Motor neuron (in vitro differentiated cells): ENCODE measurements at regions not wholly inside any gene's neighbourhood (a gene's known extent, or its start where the extent isn't known, plus 50 kb on each side); places are given as distances from the start of the nearest gene placed in this dataset.

ENCODE experiments used
- ATAC-seq, 8 experiments: fragments of 200-7000 bp; cut with Tn5 transposase; replicated peaks in 6 of 8; 2 replicates each; pipeline ENCODE4 v1.8.0; 2021; ENCODE audit warnings: mild to moderate bottlenecking in 8 of 8, moderate library complexity in 8 of 8
- H3K27ac ChIP-seq, 2 donors: fragments of 250-450 bp; sonication (Bioruptor Pico); 2 replicates each; pipeline ENCODE4 v1.9.0; 2021; ENCODE audit warnings: antibody characterized with exemption in 2 of 2, mild to moderate bottlenecking in 2 of 2, moderate library complexity in 1 of 2
- H3K4me1 ChIP-seq, 2 donors: fragments of 250-450 bp; sonication (Bioruptor Pico); replicated peaks in 1 of 2; 2 replicates each; pipeline ENCODE4 v1.6.1; 2021; ENCODE audit warnings: antibody characterized with exemption in 2 of 2, mild to moderate bottlenecking in 2 of 2, moderate library complexity in 1 of 2
- H3K4me3 ChIP-seq, 5 donors: fragments of 250-450 bp; sonication (Bioruptor Pico); 2 replicates each; pipeline ENCODE4 v1.9.0; 2021; ENCODE audit warnings: antibody characterized with exemption in 5 of 5, mild to moderate bottlenecking in 5 of 5, moderate library complexity in 4 of 5
- WGBS, 10 experiments: fragments of 450-650 bp; shearing (Covaris generic); methylation state at CpG; one replicate each; pipeline ENCODE4 v1.0.0; 2022; 5-methylcytosine and 5-hydroxymethylcytosine counted together
- in situ Hi-C, 9 experiments: fragments of 400-800 bp; cut with MboI; loops; one replicate each; pipeline ENCODE4 v1.15.0; 2021; ENCODE audit warnings: low sequenced_read_pairs in 9 of 9, low pct_unique_long_range_greater_than_20kb in 2 of 9; ENCODE audit not compliant: unreplicated experiment in 9 of 9

DNA sequence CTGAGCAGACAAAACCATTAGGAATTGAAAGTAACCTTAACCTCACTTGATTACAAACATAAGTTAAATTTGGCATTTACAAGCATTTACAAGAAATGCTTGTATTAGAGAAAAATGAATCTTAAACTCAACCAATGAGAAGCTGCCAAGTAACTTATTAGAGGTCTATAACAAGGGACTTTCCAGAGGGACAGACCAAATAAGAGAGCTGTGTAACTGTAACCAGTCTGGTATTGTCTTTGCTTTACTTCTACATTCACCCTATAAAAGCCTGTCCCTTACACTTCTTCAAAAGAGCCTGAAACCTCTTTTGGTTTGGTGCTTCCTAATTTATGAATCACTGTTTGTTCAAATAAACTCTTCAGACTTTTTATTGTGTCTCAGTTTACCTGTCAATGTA lies 450.0 kb upstream of the FAR2 start:
- ATAC-seq = peak in 1 of 8 experiments; percentile 27
- in situ Hi-C loops = no loop called here
- Histone ChIP-seq H3K4me3 (no peak overlapping the region), H3K27ac (no peak overlapping the region), H3K4me1 (no peaks in the 10 kb centered on the region)

DNA sequence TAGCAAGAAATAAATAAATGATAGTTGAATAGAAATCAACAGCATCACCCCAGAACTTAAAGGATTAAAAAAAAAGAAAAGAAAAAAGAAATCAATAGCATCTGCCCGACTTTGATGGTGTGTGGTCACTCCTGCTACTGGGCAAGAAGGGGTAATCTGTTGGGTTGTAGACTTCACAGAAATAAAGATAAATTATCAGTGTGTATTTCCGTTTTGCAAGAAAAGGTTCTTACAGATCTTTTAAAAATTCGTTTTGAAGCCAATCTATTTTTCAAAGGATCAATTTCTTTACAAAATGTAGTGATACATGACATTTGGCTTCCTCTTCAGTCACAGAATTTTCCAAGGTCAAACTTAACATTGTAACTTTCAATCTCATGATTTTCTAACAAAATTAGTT lies 448.9 kb upstream of the FAR2 start:
- in situ Hi-C loops = no loop called here
- no peak overlapping the region for H3K27ac ChIP-seq
- no peak overlapping the region for H3K4me3 ChIP-seq
- no peak for ATAC-seq
- no peaks in the 10 kb centered on the region for H3K4me1 ChIP-seq
- WGBS, 10 experiments = 52 to 80% (median 70%) methylated on average over 2 to 3 of the region's 3 CpGs

DNA sequence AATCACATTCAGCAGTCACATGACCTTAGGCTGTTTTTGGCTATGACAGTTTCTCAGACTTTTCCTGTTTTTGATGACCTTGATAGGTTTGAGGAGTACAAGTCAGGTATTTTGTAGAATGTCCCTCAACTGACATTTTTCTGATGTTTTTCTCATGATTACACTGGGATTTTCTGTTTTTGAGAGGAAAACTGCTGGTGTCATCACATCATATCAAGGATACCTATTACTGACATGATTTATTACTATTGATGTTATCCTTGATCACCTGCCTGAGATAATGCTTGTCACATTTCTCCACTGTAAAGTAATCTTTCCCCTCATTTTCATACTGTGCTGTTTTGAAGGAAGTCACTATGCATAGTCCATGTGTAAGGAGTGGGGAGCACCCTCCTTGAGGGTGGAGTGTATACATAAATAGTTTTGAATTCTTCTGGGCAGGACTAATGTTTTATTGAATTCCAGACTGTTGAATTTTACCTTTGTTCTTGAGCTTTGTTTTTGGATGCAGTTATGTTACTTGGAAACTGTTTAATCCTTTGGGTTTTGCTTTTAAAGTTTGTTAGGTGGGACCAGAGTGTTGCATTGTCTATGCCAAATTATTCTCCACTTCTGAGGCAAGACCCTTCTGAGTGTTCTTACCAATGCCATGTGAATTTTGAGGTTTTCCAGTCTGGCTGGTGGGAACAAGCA lies 444.5 kb upstream of the FAR2 start:
- Histone ChIP-seq H3K27ac (no peak overlapping the region), H3K4me3 (no peak overlapping the region), H3K4me1 (no peaks in the 10 kb centered on the region)
- in situ Hi-C loops = no loop called here
- peak in 3 of 8 experiments; percentile 88 to 99 (median 98) for ATAC-seq

DNA sequence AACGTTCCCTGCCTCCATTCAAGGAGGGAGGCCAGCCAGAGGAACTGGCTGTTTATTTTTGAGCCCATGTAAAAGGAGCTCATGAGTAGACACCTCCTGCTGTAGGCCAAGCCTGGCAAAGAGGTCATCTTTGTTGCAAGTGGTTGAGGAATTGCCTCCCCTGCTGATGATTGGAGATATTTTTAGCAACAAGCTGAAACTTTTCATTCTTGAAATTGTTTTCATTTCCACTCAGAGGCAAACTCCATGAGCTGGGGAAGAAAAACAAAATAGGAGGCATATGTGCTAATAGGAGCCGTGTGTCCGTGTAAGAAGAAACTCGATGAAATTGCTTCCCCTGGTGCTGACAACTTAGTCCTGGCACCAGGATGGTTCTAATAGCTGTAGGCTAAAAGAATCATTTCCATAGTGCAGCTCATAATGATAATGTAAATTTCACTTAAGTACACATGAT lies 440.1 kb upstream of the FAR2 start:
- H3K27ac ChIP-seq = no peak overlapping the region

GRCh38 chr12:28709986-28710685 lies 438.9 kb upstream of the FAR2 start:
- Histone ChIP-seq H3K4me1 (no peaks in the 10 kb centered on the region), H3K4me3 (no peak overlapping the region), H3K27ac (no peak overlapping the region)
- in situ Hi-C loops = no loop called here
- ATAC-seq = no peak
- 33 to 88% (median 79%) methylated on average over 2 to 4 of the region's 4 CpGs; no CpG with 5 or more reads in 2 of the 10 experiments for WGBS, 10 experiments

More for the DNA sequence above, 440.1 kb upstream of the FAR2 start:
- WGBS, 10 experiments = 0 to 96% (median 66%) methylated on average over 1 to 4 of the region's 4 CpGs
- no peak overlapping the region for H3K4me3 ChIP-seq
- in situ Hi-C loops = no loop called here
- H3K4me1 ChIP-seq = no peaks in the 10 kb centered on the region
- ATAC-seq = peak in 2 of 8 experiments; percentile 19 to 86

GRCh38 chr12:28710882-28711281 lies 438.2 kb upstream of the FAR2 start:
- 33 to 100% (median 83%) methylated on average over 1 of the region's 1 CpG; no CpG with 5 or more reads in 3 of the 10 experiments for WGBS, 10 experiments
- in situ Hi-C loops = no loop called here
- Histone ChIP-seq H3K4me1 (no peaks in the 10 kb centered on the region), H3K27ac (no peak overlapping the region), H3K4me3 (no peak overlapping the region)
- ATAC-seq = no peak

DNA sequence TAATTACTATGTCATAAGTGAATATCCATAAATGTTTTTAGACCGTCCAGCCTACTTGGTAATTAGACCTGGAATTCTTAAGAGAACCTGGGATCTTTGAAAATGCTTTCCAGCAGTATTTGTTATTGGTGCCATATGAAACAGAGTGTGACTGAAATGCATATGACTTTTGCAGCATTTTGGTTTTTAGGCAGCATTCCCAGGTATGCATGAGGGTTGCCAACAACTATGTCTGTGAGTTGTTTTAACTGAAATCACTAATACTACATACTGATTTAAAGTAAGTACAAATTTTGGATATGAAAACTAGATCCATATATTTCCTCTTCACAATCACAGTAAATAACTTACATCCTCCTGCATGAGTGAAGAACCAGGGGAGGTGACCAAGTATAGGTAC lies 437.7 kb upstream of the FAR2 start:
- in situ Hi-C loops = no loop called here
- no peak overlapping the region for H3K4me3 ChIP-seq
- WGBS, 10 experiments = 75 to 100% (median 93%) methylated on average over 1 of the region's 1 CpG; no CpG with 5 or more reads in 4 of the 10 experiments
- no peaks in the 10 kb centered on the region for H3K4me1 ChIP-seq
- ATAC-seq = no peak
- no peak overlapping the region for H3K27ac ChIP-seq

DNA sequence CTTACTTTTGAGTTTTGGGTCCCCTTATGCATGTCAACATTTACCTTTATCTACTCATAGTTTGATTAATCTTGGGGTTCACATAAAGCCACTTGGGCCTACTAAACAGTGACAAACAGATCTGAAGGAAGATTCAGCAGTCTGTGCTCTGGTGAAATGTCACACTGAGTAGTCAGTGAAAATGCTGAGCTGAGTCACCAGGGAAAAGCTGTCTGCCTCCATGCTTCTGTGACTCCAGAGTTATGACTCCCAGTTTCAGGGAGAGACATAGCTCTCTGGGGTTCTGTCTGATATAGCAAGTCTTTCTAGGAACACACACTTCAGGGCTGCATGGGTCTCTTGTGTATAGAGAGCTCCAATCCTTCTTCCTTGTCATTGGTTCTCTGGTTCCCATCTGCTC lies 406.3 kb upstream of the FAR2 start:
- H3K27ac ChIP-seq = no peak overlapping the region
- no peaks in the 10 kb centered on the region for H3K4me1 ChIP-seq
- H3K4me3 ChIP-seq = no peak overlapping the region
- in situ Hi-C loops = no loop called here
- peak in 5 of 8 experiments; percentile 19 to 56 (median 43) for ATAC-seq

DNA sequence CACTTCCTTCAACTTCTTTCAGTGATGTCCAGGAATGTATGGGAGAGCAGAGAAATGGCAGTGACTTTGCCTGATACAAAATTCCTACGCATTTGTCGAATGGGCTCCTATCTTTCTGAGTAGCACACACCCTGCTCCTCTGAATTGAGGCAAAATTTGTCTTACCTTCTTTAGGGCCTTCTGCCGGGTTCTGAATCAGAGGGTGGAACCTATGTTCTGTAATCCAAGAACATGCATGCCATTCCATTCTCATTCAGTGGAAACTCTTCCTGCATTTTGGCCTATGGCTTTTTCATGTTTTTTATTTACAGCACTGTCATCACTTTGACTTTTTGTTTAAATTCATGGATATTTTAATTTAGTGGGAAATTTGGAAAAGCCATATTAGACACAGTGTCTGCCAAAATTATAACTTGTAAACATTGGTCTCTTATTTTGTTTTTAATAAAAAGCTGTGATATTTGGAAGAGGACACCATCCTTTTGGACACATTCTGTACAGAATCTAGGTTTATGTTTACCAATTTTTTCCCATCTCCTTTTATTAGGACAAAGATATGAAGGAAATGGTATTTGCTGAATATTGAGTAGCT lies 402.2 kb upstream of the FAR2 start:
- peak in 2 of 8 experiments; percentile 80 to 91 for ATAC-seq
- H3K27ac ChIP-seq = no peak overlapping the region
- 33 to 100% (median 75%) methylated on average over 1 to 3 of the region's 3 CpGs; no CpG with 5 or more reads in 2 of the 10 experiments for WGBS, 10 experiments
- H3K4me1 ChIP-seq = no peaks in the 10 kb centered on the region
- H3K4me3 ChIP-seq = no peak overlapping the region
- in situ Hi-C loops = no loop called here

DNA sequence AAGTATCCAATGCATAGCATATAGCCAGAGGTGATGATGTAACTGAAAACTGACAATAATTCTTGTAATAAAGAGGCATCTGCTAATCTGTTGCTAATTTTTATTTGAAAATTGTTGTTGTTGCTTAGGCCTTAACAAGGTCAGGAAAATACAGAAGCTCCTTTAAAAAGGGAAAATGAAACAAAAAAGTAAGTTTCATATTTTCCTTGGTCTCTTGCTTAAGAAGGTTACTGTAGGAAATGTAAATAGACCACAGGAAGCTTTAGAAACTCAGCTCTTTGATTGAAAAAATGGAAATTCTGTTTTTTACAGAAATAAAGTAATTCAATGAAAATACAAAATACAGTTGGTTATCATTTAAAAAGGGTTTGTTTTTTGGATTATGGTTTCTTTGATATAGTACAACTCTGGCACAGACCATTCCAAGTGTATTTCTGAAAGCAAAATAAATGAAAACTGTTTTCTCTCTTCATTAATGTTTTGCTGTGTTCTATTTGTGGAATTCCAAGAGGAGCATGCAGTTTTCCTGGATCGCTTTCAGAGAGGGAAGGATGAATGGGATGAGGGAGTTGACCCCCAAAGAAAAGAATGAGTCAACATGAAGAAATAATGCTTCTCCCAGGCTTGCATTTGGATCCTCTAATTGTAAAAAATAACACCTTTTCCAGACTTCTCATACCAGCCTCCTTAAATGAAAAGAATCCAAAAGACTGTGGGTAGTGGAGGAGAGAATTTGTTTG lies 398.0 kb upstream of the FAR2 start:
- Histone ChIP-seq H3K27ac (no peak overlapping the region), H3K4me3 (no peak overlapping the region), H3K4me1 (no peaks in the 10 kb centered on the region)
- no peak for ATAC-seq
- WGBS, 10 experiments = 0 to 100% (median 83%) methylated on average over 1 of the region's 1 CpG; no CpG with 5 or more reads in 1 of the 10 experiments
- in situ Hi-C loops = no loop called here

DNA sequence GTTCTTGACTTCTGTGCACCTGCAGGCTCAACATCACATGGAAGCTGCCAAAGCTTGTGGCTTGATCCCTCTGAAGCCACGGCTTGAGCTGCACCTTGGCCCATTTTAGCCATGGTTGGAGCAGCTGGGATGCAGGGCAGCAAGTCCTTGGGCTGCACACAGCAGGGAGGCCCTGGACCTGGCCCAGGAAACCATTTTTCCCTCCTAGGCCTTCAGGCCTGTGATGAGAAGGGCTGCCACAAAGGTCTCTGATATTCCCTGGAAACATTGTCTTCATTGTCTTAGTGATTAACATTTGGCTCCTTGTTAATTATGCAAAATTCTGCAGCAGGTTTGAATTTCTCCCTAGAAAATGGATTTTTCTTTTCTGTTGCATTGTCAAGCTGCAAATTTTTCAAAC lies 394.1 kb upstream of the FAR2 start:
- H3K4me1 ChIP-seq = peaks cover 0 to 1% of the 10 kb centered on the region in 2 donors
- H3K4me3 ChIP-seq = no peak overlapping the region
- in situ Hi-C loops = no loop called here
- 0 to 50% (median 17%) methylated on average over 1 of the region's 1 CpG; no CpG with 5 or more reads in 4 of the 10 experiments for WGBS, 10 experiments
- ATAC-seq = no peak
- H3K27ac ChIP-seq = no peak overlapping the region

- Histone ChIP-seq H3K27ac (no peak overlapping the region), H3K4me1 (peaks cover 3% of the 10 kb centered on the region in 2 donors), H3K4me3 (no peak overlapping the region)
- in situ Hi-C loops = no loop called here
- 0 to 60% (median 29%) methylated on average over 1 of the region's 1 CpG; no CpG with 5 or more reads in 5 of the 10 experiments for WGBS, 10 experiments
- ATAC-seq = peak in 7 of 8 experiments; percentile 85 to 100 (median 95)
These were observed 389.7 kb upstream of the FAR2 start for GRCh38 chr12:28759333-28759732.
